ENCODE measurements at regions not wholly inside any gene's neighbourhood (a gene's known extent, or its start where the extent isn't known, plus 50 kb on each side); places are given as distances from the start of the nearest gene placed in this dataset.

DNA sequence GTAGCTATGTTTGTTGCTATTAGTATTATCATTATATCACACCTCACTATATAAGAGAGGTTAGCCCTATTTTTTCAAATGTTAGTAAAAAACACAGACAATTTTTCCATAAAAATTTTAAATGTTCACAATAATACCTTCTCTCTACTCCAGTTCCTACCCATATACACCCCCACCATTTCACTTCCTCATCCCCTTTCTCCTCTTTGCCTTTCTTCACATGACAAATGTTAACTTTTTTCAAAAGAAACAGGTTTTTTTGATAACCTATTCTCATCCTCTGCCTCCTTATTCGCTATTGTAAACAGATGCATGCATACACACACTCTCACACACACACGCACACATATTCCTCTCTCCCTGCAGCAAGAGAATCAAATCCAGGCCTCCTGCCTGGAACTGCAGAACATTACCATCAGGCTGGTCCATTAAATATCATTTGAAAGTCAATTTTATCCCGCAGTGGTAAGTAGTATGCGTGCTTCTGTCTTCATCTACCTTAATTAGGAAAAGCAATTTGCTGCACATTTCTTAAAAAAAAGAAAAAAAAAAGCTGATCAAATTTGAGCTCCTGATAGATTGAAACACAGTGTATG, 55.5 kb downstream of the MID1IP1 start:
- DNase-seq: no peak

DNA sequence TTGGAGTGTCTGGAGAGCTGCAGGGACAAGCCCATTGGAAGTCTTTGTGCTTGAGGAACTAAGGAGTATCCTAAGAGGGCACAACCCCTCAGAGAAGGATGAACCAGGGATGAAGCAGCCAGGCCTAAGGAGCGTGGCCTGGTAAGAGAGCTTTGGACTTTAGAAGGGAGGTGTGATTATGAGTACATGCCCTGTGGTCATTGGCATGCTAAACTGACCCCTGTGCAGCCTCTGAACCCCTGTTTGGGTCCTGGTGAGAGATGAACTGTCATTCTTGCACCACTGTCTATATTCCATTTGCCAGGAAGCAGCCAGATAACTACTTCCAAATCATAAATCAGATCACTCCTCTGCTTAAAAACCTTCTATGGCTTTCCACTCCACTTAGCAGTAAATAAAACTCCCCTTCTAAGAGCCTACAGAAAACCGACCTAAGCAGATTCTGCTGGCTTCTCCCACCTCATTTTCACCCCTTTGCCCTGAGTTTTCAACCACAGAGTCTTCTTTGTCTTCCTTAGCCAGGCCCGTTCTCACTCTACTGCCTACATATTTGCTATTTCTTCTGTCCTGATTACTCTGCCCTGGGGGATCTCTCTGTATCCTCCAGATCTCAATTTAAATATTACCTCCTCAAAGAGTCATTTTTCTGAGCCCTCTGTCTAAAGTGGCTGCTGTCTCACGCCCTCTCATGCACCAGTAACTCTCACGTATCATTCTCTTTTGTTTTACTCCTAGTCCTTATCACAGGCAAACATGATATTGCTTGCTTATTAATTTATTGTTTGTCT, 56.7 kb downstream of the MID1IP1 start:
- DNase-seq: no peak

DNA sequence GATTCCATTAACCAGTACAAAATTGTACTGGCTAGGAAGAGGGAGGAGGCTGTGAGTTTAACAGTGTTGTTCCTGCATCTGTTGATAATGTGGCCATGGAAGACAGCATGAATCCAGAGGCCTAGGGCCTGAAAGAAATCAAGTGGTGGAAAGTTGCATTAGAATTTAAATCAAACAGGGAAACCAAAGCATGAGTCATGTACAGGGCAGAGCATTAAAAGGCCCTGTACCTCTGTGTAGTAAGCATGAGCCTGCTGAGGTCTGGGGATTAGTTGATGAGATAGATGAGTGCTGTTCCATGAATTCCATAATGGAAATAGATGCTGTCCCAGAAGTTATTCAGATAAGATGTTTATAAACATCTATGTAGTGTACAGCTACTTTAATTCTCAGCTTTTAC, 58.3 kb downstream of the MID1IP1 start:
- DNase-seq: no peak

DNA sequence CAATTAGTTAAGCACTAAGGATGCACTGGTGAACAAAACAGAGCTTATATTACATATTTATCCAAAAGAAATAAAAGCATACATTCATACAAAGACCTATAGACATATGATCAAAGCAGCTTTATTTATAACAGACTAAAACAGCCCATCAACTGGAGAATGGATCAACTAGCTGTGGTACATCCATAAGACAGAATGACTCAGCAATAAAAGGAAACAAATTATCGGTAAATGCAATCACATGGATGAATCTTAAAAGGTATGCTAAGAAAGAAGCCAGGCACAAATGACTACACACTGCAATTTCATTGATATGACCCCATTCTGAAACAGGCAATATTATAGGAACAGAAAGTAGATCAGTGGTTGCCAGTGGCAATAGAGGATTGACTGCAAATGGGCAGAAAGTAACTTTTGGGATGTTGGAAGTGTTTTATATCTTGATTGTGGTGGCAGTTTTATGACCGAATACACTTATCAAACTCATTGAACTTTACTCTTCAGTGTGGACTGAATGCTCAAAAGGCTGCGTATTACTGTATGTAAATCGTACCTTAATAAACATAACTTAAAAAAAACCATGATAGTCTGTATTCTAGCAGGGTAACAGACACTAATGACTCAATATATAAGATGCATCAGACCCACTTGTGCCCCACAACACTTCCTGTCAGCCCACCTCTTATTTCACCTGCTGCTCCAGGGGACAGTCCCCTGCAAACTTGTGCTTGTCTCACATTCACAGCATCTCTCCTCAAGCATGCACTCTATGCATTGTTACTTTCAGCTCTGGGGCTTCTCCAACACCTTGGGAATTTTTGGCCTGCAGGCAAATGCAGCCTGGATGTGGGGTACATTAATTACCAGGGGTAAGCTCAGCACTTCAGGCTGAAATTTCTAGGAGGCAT, 59.1 kb downstream of the MID1IP1 start:
- no peak for DNase-seq

DNA sequence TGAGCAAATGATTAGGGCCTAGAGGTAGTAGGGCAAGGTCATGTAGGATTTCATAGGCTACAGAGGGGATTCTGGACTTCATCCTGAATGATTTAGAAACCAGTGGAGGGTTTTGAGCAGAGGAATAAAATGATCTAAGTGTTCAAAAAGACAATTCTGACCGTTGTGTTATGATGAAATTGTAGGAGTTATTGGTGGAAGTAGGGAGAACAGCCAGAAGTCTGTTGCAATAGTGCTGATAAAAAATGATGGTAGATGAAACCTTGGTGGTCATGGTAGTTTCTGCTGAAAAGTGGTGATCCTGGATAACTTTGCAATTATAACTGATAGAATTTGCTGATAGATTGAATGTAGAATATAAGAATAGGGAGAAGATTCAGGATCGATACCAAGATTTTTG, 60.2 kb downstream of the MID1IP1 start:
- no peak for DNase-seq

DNA sequence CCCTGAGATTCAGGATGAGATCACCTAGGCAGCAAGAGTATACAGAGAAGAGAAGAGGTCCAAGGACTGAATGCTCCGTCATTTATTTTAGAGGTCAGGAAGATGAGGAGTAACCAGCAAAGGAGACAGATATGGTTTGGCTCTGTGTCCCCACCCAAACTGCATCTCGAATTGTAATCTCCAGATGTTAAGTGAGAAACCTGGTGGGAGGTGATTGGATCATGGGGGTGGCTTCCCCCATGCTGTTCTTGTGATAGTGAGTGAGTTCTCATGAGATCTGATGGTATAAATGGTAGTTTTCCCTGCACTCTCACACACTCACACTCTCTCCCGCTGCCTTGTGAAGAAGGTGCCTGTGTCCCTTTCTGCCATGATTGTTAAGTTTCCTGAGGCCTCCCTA, 60.8 kb downstream of the MID1IP1 start:
- DNase-seq: no peak

DNA sequence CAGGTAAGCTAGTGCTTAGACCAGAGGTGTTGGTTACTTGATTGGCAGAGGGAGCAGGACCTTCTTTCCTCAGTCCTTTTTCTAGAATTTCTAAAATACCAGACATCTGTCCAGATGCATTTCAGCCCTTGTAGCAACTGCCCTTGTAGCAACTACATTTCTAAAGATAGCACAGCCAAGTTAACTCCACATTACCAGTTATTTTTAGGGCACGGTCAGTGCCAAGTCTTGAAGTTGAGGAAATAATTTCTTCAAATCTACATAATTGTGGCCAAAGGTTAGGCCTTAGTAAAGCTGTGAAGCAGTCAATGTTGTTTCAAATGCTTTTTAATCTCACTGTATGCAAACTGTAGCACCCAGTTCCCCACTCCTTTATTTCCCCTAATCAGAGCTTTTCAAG, 62.9 kb downstream of the MID1IP1 start:
- no peak for DNase-seq

DNA sequence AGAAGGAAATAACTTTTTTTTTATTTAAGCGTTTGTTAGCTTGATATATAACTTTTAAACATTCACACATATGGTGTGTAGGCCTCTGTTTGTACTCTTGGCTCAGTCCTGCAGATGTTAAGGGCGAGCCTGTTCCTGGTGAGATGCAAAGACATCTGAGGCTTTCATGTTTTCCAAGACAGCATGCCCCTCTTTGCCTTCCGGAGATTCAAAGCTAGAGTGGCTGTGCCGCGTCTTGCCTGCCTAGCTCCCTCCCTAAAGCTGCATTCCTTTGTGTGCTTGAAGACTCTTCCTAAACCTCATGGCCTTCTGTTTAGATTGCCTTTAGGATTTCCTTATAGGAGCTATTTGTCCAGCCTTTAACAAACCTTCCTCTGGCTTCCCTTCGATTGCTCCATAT, 67.1 kb downstream of the MID1IP1 start:
- no peak for DNase-seq

DNA sequence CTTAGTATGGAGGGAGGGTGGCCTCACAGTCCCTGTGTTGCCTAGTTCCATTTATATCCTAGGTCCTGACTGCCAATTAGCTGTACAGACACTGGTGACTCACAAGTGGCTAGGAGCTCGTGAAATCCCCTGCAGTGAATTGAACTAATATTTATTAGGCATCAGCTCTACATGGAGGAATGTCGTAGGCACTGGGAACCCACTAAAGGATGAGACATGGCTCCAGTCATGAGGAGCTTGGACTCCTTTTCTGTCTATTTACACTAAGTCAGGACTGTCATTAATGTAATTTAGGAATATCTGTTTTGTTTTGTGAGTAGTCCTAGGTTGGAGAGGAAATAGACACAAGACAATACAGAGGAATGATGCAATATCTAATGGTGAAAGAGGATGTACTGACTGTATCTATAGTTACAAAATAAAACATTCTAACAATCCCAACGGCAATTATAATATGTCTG, 67.7 kb downstream of the MID1IP1 start:
- peak; percentile 8 to 13 for DNase-seq

DNA sequence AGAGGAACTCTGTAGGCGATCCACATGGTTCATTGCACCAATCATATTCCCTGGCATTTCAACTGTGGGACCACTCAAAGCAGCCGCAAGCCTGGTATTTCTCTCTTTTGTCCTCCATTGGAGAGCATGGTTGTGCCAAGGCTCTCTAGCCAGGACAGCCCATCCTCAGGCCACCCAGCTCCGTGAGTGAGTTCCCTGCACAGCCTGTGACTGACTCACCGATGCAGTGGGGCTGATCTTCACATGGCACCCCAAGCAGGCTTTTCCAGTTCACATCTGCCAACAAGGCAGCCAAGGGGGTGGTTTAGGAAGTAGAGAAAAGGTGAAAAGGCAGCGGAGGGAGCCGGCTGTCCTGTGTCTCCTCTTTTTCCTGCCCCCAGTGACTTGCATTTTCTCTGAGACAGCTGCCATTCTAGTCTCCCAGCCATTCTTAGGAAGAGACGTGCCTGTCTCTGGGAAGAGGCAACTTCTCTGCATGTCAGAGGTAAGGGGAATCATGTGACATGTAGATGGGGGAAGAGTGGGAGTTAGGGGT, 69.2 kb downstream of the MID1IP1 start:
- no peak for DNase-seq

DNA sequence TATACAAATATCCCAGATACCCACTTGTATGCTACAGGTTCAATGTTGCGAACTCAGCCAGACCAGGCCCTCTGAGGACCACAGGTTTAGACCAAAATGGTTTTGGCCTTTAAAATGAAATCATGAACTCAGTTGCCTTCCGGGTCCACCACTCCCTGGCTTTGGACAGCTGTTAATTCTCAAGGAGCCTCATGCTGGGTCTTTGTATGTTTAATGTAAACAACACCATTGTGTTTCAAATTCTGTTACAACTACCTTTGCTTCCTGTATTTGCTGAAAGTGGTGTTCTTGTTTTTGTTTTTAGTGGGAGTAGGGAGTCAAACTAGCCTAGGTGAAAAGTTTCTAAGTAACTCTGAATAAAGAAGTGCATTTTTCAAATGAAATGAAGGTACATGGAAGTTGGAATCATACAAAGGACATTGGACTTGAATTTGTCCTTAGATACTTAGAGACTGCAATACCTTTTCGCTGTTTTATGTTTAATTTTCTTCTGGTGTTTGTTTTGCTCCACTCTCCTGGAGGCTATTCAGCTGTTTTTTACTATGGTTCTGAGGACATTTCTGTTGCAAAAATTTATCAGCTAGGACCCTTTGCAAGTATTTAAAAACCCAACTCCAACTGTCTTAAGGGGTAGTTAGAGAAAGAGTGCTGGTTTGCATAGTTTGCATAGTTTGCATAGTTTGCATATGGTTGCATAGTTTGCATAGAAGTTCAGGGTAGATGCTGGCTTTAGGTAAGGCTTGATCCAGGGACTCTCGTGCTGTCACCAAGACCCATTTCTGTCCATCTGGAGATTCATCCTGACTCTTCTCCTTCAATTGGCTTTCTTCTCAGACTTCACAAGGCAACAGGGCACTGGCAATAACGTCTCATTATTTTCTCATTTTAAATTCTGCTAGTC, 70.1 kb downstream of the MID1IP1 start:
- no peak for DNase-seq

DNA sequence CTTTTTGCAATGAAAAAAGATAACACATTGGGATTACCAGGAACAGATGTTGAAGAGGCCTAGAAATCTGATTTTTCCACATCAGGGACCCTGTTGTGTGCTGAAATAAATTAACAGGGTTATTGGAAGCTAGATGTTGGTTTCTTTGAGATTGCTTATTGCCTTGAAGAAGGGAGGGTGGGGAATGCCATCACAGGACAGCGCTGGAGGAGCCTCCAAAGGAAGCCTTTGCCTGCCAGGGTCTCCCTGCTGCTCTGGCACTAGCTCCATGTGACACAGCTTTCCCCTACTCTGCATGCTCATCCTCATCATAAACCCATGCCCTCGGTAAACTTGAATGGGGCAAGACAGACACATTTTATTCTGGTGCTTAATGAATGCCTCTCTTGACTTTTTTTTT, 76.1 kb downstream of the MID1IP1 start:
- DNase-seq: no peak

DNA sequence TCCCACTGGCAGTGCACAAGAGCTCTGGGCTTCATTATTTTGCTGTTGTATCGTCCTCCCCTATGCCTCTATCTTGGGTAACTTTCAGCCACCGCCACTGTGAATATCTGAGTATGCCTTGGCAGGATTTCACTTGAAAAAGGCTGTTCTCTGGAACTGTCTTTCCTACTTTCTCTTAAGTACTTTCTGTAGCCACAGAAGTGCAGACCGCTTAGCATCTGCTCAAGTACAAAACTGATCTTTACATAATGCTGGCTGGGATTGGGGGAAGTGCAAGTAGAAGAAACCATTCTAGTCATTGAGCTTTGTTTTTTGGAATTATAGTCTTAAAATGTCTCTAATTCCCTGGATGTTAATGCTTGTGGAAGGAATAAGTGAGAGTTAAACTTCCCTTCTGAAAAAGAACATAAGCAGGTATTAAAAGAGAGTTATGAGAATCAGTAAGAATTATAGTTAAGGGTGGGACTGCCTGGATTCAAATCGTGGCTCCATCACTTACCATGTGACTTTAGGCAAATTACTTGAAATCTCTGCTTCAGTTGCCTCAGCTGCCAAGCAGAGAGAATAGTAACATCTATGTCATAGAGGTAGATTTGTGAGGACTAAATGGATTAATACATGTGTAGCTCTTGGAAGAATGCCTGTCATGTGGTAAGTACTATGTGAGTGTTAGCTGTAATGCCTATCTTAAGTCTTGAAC, 77.5 kb downstream of the MID1IP1 start:
- no peak for DNase-seq

DNA sequence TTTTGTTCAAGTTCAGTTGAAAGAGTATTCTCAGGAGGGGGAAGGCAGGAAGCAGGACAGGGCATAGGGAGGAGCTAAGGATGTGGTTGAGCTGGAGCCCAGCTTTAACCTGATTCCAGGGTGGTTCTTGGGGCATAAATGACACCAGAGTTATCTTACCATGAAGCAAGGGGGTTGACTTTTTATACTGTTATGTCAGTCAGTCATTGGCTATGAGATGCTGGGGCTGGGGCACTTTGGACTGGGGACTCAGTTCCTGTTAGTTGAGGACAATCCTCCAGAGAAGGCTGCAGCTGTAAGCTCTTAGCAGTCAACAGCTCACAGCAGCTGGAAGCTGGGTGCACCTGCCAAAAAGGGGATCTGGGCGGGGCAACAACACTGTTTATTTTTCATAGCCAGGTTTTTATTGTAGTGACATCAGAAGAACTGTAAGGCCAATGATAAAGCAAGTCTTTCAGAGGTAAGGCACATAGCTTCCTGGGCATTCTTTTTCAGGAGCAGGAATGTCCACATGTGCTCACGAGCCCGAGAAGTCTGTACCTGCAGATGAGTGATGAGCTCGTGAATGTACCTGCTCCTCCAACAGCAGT, 78.5 kb downstream of the MID1IP1 start:
- peak; percentile 34 to 38 for DNase-seq

DNA sequence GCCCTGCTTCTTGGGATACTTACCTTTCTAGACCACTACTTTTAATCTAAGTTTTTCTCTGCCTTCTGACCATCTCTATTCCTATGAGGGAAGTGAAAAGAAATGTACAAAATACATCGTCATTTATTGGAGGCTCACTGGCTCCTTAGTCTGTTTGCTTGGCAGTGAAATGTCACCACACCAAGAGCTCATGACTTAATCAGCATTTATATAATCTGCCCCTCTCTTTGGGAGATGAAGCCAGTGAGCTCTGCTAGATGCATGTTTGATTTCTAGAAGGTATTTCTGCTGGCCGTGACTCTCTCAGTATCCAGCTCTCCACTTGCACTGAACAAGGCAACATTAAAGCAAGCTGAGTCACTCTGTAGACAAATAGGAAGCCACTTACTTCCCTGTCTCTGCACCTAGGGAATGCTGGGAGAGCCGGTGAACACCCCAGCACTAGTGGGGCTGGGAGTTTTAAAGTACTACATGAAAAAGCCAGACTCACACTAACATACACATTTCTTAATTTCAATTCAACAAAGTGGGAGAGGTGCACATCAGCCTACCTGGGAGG, 79.1 kb downstream of the MID1IP1 start:
- DNase-seq: no peak

DNA sequence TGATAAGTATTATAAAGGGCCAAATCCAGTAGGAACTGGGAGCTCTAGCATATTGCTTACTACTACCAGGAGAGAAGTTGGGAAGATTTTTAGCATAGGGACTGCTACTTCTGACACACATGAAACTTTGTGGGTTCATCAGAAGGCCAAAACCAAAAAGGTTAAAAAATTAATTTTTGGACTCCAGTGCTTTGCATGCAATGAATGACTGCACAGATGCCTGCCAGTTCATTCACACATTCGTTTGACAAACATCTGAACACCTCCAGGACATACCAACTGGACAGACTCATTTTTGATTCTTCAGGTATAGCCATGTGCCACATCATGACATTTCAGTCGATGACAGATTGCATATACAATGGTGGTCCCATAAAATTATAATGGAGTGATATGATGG, 79.8 kb downstream of the MID1IP1 start:
- no peak for DNase-seq

DNA sequence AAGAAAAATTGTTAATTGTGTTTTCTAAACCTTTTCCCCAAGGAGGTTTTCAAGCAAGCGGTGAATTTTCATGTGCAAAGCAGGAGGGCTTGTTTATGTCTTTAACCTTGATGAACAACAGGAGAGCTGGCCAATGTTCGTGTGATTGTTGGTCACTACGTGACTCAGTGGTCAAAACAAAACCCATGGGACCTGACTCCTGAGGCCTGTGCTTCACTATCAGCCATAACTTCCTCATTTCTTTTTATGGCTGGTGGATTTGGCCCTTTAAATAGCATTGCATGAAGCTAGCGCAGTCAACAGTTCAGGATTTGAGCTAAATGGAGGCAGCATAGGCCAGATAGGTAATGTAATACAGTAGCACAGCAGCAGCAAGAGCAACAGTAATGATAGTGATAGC, 80.5 kb downstream of the MID1IP1 start:
- peak; percentile 7 to 18 for DNase-seq

DNA sequence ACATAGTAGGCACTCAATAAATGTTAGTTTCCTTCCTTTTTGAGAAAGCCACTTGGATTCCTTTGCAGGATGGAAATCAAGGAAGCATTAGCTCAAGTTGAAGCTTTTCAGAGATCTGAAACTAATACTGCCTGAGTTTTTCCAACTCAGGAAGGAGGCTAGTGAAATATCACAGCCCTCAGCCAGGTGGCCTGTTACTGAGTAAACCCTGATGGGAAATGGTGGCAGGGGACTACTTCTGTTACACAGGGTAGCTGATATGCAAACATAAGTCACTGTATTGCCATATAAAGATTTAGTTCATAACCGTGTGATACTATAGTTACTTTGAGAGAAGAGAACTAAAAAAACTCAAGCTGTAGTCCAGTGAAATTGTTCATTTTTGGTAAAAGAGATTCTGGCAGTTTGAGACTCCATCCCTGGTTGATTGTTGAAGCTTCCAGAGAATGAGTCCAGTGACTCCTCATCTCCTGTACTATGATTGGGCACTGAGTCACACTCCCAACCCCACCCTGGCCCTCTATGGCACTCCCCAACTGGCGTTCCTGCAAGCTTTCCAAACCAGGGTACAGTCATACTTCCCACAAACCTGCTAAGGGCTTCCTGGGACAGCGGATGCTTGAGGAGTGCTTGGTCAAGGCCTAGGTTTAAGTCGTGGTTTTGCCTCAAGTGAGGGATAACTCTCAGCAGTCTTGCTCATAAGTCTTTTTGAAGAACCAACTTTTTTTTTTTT, 81.8 kb downstream of the MID1IP1 start:
- no peak for DNase-seq

DNA sequence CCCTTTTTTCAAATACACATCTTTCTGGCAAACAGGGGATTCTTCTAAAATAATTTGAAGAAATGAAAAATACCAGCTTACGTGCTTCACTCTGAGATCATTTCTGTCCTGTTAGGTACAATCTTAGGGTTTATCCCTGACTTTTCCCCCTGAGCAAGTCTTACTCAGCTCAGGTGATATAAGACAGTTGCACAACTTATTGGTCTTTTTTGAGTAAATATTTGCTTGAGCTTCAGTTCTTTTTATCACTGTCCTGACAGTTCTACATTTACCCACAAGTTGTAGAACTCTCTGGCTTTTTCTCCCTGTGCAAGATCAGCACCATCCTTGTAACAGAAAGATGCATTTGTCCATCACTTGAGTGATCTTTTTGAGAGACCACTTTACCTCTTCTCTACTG, 84.9 kb downstream of the MID1IP1 start:
- DNase-seq: no peak

DNA sequence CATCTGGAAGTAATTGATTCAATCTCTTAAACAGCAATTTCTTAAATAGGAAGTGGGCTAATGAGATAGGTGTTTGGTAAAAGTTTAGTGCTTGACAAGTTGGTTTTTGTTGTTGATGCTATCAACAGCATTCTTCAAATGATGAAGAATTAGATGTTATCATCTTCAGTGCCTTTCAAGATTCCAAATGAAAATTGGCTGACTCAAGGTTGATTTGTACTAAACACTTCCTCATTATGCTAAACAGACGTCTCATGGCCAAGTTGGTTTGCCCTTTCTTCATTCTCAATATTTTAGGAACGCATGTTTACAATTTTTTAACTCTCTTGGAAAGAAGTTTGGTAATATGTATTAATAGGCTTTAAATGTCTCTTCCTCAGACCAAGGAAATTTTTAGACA, 86.0 kb downstream of the MID1IP1 start:
- no peak for DNase-seq
